Prostate gland (tissue), 2 donors: ENCODE measurements at regions not wholly inside any gene's neighbourhood (a gene's known extent, or its start where the extent isn't known, plus 50 kb on each side); places are given as distances from the start of the nearest gene placed in this dataset.

ENCODE experiments used
- CTCF ChIP-seq, 4 experiments: fragments of 200-600 bp in 2 of 4; fragments of 450-650 bp in 2 of 4; sonication (generic) in 2 of 4; IDR thresholded peaks; 1 replicate in 3 of 4; 2 replicates in 1 of 4; pipeline ENCODE4 v1.5.1; 2016 to 2019; ENCODE audit warnings: antibody characterized with exemption in 4 of 4, mild to moderate bottlenecking in 2 of 4, moderate library complexity in 2 of 4
- POLR2A ChIP-seq: fragments of 450-650 bp; IDR thresholded peaks from one replicate; pipeline ENCODE4 v1.6.1; 2016; ENCODE audit warnings: antibody characterized with exemption, mild to moderate bottlenecking
- POLR2AphosphoS5 ChIP-seq: sonication (generic); formaldehyde crosslinking; IDR thresholded peaks from one replicate; pipeline ENCODE4 v1.6.1; 2017; ENCODE audit warnings: antibody characterized with exemption

GRCh38 chr1:242723044-242723716 lies 198.7 kb upstream of the PLD5 start:
- TF ChIP-seq CTCF (IDR thresholded peaks at IDR 0.05) (no peak), POLR2A (no peak), POLR2AphosphoS5 (no peak)
